Activated CD4-positive, alpha-beta T cell treated with anti-CD3 and anti-CD28 coated beads, Interleukin-2, amount 50 U/mL, for 48 hours (primary cell): ENCODE measurements at regions not wholly inside any gene's neighbourhood (a gene's known extent, or its start where the extent isn't known, plus 50 kb on each side); places are given as distances from the start of the nearest gene placed in this dataset.
"Not testable (repeated sequence)": the region's sequence is repeated elsewhere in the genome, so short reads cannot be mapped to it uniquely, and the experiment has no call there.

Source experiments
- DNase-seq, 2 experiments: peaks; one replicate each; pipeline ENCODE4 v3.0.0-alpha.2; 2020

- DNase-seq = no peak
These were observed 228.6 kb upstream of the RBBP8 start for GRCh38 chr18:22704586-22704918.

- no peak for DNase-seq
These were observed 227.8 kb upstream of the RBBP8 start for GRCh38 chr18:22705328-22705727.

- not testable (repeated sequence) for DNase-seq
These were observed 227.1 kb upstream of the RBBP8 start for GRCh38 chr18:22706025-22706424.

GRCh38 chr18:22709288-22710060, 223.7 kb upstream of the RBBP8 start:
- no peak for DNase-seq

- DNase-seq = no peak
These were observed 222.4 kb upstream of the RBBP8 start for GRCh38 chr18:22710673-22711191.

- no peak for DNase-seq
These were observed 221.9 kb upstream of the RBBP8 start for GRCh38 chr18:22711192-22711685.

- DNase-seq = no peak
These were observed 219.6 kb upstream of the RBBP8 start for GRCh38 chr18:22713511-22713910.

GRCh38 chr18:22717536-22717935, 215.6 kb upstream of the RBBP8 start:
- not testable (repeated sequence) for DNase-seq

GRCh38 chr18:22723221-22723620, 209.9 kb upstream of the RBBP8 start:
- DNase-seq = no peak

GRCh38 chr18:22723773-22724172, 209.4 kb upstream of the RBBP8 start:
- no peak for DNase-seq

GRCh38 chr18:22726469-22726868, 206.7 kb upstream of the RBBP8 start:
- no peak for DNase-seq

- no peak for DNase-seq
These were observed 205.1 kb upstream of the RBBP8 start for GRCh38 chr18:22728016-22728415.

- DNase-seq = no peak
These were observed 204.5 kb upstream of the RBBP8 start for GRCh38 chr18:22728481-22729105.

GRCh38 chr18:22731398-22731797, 201.7 kb upstream of the RBBP8 start:
- no peak for DNase-seq

GRCh38 chr18:22734105-22734661, 198.9 kb upstream of the RBBP8 start:
- no peak for DNase-seq

GRCh38 chr18:22734791-22735627, 198.1 kb upstream of the RBBP8 start:
- DNase-seq = no peak

GRCh38 chr18:22737054-22737453, 196.1 kb upstream of the RBBP8 start:
- DNase-seq = no peak

GRCh38 chr18:22739061-22739642, 194.0 kb upstream of the RBBP8 start:
- no peak for DNase-seq

- no peak for DNase-seq
These were observed 193.3 kb upstream of the RBBP8 start for GRCh38 chr18:22739789-22740188.

GRCh38 chr18:22741318-22741717, 191.8 kb upstream of the RBBP8 start:
- no peak for DNase-seq

- DNase-seq = no peak
These were observed 190.7 kb upstream of the RBBP8 start for GRCh38 chr18:22742409-22742808.

- no peak for DNase-seq
These were observed 187.2 kb upstream of the RBBP8 start for GRCh38 chr18:22745966-22746365.

GRCh38 chr18:22752014-22752413, 181.1 kb upstream of the RBBP8 start:
- DNase-seq = no peak
